BE2C (cell line): ENCODE measurements at regions not wholly inside any gene's neighbourhood (a gene's known extent, or its start where the extent isn't known, plus 50 kb on each side); places are given as distances from the start of the nearest gene placed in this dataset.

ENCODE experiments used
- DNase-seq: peaks from one replicate; pipeline ENCODE4 v3.0.0-alpha.2; 2020
- H3K27me3 ChIP-seq: fragments of 250-450 bp; sonication (Bioruptor Pico); 2 replicates; pipeline ENCODE4 v1.5.1; 2020; ENCODE audit warnings: mild to moderate bottlenecking
- H3K36me3 ChIP-seq: fragments of 250-450 bp; sonication (Bioruptor Pico); 2 replicates; pipeline ENCODE4 v1.5.1; 2020; ENCODE audit warnings: mild to moderate bottlenecking
- H3K4me1 ChIP-seq: fragments of 250-450 bp; sonication (Bioruptor Pico); 2 replicates; pipeline ENCODE4 v1.5.1; 2020
- H3K4me3 ChIP-seq: 2 replicates; pipeline ENCODE4 v1.5.1; 2011; ENCODE audit warnings: low read depth, low read length
- H3K9me3 ChIP-seq: fragments of 250-450 bp; sonication (Bioruptor Pico); 2 replicates; pipeline ENCODE4 v1.5.1; 2020
- CTCF ChIP-seq: IDR thresholded peaks from 2 replicates; pipeline ENCODE4 v1.5.1; 2012; ENCODE audit warnings: mild to moderate bottlenecking, low read depth, low read length

GRCh38 chr4:1515156-1515555 lies 108.9 kb upstream of the NKX1-1 start:
- Histone ChIP-seq H3K27me3 (peaks cover 44% of the 10 kb centered on the region), H3K36me3 (no peaks in the 10 kb centered on the region), H3K4me1 (no peaks in the 10 kb centered on the region), H3K9me3 (no peaks in the 10 kb centered on the region), H3K4me3 (no peak overlapping the region)
- TF ChIP-seq CTCF, result no peak
- DNase-seq, result no peak

GRCh38 chr4:1514612-1515011 lies 108.4 kb upstream of the NKX1-1 start:
- H3K27me3 ChIP-seq, result peaks cover 44% of the 10 kb centered on the region
- TF ChIP-seq CTCF, result no peak
- H3K4me3 ChIP-seq, result no peak overlapping the region
- no peak for DNase-seq
- no peaks in the 10 kb centered on the region for H3K9me3 ChIP-seq
- H3K36me3 ChIP-seq, result no peaks in the 10 kb centered on the region
- H3K4me1 ChIP-seq, result no peaks in the 10 kb centered on the region

GRCh38 chr4:1513936-1514483 lies 107.8 kb upstream of the NKX1-1 start:
- no peaks in the 10 kb centered on the region for H3K9me3 ChIP-seq
- H3K27me3 ChIP-seq, result peaks cover 42% of the 10 kb centered on the region
- H3K4me3 ChIP-seq, result no peak overlapping the region
- H3K36me3 ChIP-seq, result no peaks in the 10 kb centered on the region
- DNase-seq, result no peak
- TF ChIP-seq CTCF, result no peak
- no peaks in the 10 kb centered on the region for H3K4me1 ChIP-seq

GRCh38 chr4:1512738-1513660 lies 106.8 kb upstream of the NKX1-1 start:
- peak; percentile 23 for TF ChIP-seq CTCF
- DNase-seq, result peak; percentile 61
- Histone ChIP-seq H3K27me3 (peaks cover 37% of the 10 kb centered on the region), H3K4me1 (no peaks in the 10 kb centered on the region), H3K4me3 (no peak overlapping the region), H3K36me3 (no peaks in the 10 kb centered on the region), H3K9me3 (no peaks in the 10 kb centered on the region)

GRCh38 chr4:1512051-1512737 lies 106.0 kb upstream of the NKX1-1 start:
- no peak overlapping the region for H3K4me3 ChIP-seq
- H3K4me1 ChIP-seq, result no peaks in the 10 kb centered on the region
- DNase-seq, result no peak
- no peaks in the 10 kb centered on the region for H3K36me3 ChIP-seq
- no peak for TF ChIP-seq CTCF
- H3K27me3 ChIP-seq, result peaks cover 36% of the 10 kb centered on the region
- H3K9me3 ChIP-seq, result no peaks in the 10 kb centered on the region
